Keratinocyte (primary cell): ENCODE measurements at regions not wholly inside any gene's neighbourhood (a gene's known extent, or its start where the extent isn't known, plus 50 kb on each side); places are given as distances from the start of the nearest gene placed in this dataset.

Experiments
- DNase-seq: peaks from one replicate; pipeline ENCODE4 v3.0.0-alpha.2; 2011; ENCODE audit warnings: low read depth, missing footprints, low spot score
- FAIRE-seq: peaks from 2 replicates; lab custom pipeline; 2011; peaks lifted over from hg19 to GRCh38; lab: Jason Lieb, UNC
- H2AFZ ChIP-seq: 2 replicates; pipeline ENCODE4 v1.6.0; 2012; ENCODE audit warnings: low read length, control low read depth, inconsistent platforms; ENCODE audit not compliant: control insufficient read depth
- H3K27ac ChIP-seq: 2 replicates; pipeline ENCODE4 v1.5.1; 2011; ENCODE audit warnings: low read length; ENCODE audit not compliant: control insufficient read depth, insufficient read depth
- H3K27me3 ChIP-seq: 3 replicates; pipeline ENCODE4 v1.6.0; 2011; ENCODE audit warnings: low read length; ENCODE audit not compliant: control insufficient read depth, insufficient read depth; ENCODE audit errors: extremely low read depth
- H3K36me3 ChIP-seq, 2 experiments: 2 replicates in 1 of 2; 3 replicates in 1 of 2; pipeline ENCODE4 v1.5.1; 2011; ENCODE audit warnings: low read length in 2 of 2, mild to moderate bottlenecking in 1 of 2; ENCODE audit not compliant: control insufficient read depth in 2 of 2, insufficient read depth in 2 of 2; ENCODE audit errors: extremely low read depth in 1 of 2
- H3K4me1 ChIP-seq: 3 replicates; pipeline ENCODE4 v1.5.1; 2011; ENCODE audit warnings: low read length; ENCODE audit not compliant: control insufficient read depth, insufficient read depth; ENCODE audit errors: extremely low read depth
- H3K4me2 ChIP-seq: 3 replicates; pipeline ENCODE4 v1.6.0; 2011; ENCODE audit warnings: low read depth, low read length; ENCODE audit not compliant: control insufficient read depth, insufficient read depth; ENCODE audit errors: extremely low read depth
- H3K4me3 ChIP-seq, 3 experiments: fragments of 200-600 bp in 1 of 3; sonication (generic) in 1 of 3; 2 replicates in 2 of 3; 3 replicates in 1 of 3; pipeline ENCODE4 v1.5.1; 2011 to 2016; ENCODE audit warnings: low read length in 3 of 3, mild to moderate bottlenecking in 3 of 3, control low read depth in 2 of 3, inconsistent platforms in 1 of 3, low read depth in 1 of 3, mixed read lengths in 1 of 3, mixed run types in 1 of 3, moderate library complexity in 1 of 3; ENCODE audit not compliant: control insufficient read depth in 2 of 3, insufficient read depth in 2 of 3; ENCODE audit errors: extremely low read depth in 1 of 3
- H3K79me2 ChIP-seq: 2 replicates; pipeline ENCODE4 v1.6.0; 2012; ENCODE audit warnings: low read length; ENCODE audit not compliant: control insufficient read depth, insufficient read depth
- H3K9ac ChIP-seq: 3 replicates; pipeline ENCODE4 v1.6.0; 2011; ENCODE audit warnings: low read length; ENCODE audit not compliant: control insufficient read depth, insufficient read depth; ENCODE audit errors: extremely low read depth
- H3K9me1 ChIP-seq: 3 replicates; pipeline ENCODE4 v1.6.0; 2011; ENCODE audit warnings: low read length; ENCODE audit not compliant: control insufficient read depth, insufficient read depth; ENCODE audit errors: extremely low read depth
- H3K9me3 ChIP-seq: 2 replicates; pipeline ENCODE4 v1.5.1; 2012; ENCODE audit warnings: low read depth, low read length; ENCODE audit not compliant: control insufficient read depth
- H4K20me1 ChIP-seq: 3 replicates; pipeline ENCODE4 v1.6.0; 2011; ENCODE audit warnings: low read length; ENCODE audit not compliant: control insufficient read depth, insufficient read depth; ENCODE audit errors: extremely low read depth
- EZH2 ChIP-seq: IDR thresholded peaks from one replicate; pipeline ENCODE4 v1.6.1; 2012; ENCODE audit warnings: inconsistent platforms, mild to moderate bottlenecking, low read length, moderate library complexity
- dilution Hi-C: fragments of 300-500 bp; cut with MboI; formaldehyde crosslinking; loops from one replicate; pipeline ENCODE4 v1.7.0; 2020; ENCODE audit warnings: low sequenced_read_pairs; ENCODE audit not compliant: extremely low pct_ligation_motif_present
- TF ChIP-seq, protein P1 (sequence below), 3 experiments: IDR thresholded peaks in 1 of 3; conservative IDR thresholded peaks in 1 of 3; optimal IDR thresholded peaks in 1 of 3; 2 replicates in 2 of 3; 3 replicates in 1 of 3; pipeline versions ENCODE3 to v1.5.1; 2011; ENCODE audit warnings: low read length in 3 of 3, mild to moderate bottlenecking in 3 of 3, moderate library complexity in 2 of 3, control low read depth in 1 of 3, inconsistent platforms in 1 of 3; ENCODE audit not compliant: insufficient read depth in 2 of 3; ENCODE audit errors: extremely low read depth in 1 of 3

DNA sequence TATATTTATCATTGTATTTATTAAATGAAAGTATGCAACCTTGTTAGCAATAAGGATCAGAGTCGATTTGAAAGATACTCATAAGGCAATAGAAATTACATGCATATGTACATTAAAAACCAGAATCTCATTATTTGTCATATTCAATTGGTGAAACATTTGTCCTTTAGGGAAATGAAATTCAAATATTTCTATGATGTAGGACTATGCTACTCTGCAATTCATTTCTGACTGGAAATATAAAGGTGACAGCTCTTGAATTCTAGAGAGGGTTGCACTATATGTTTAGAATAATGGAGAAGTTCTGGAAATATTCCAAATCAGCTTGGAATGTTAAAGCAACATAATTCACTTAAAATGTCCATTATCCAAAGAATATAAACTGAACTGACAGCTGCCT is 1519.8 kb downstream of the ARAP2 start:
- Histone ChIP-seq H3K27ac (no peak overlapping the region), H3K79me2 (no peaks in the 10 kb centered on the region), H4K20me1 (no peaks in the 10 kb centered on the region), H3K9me3 (no peaks in the 10 kb centered on the region), H3K9ac (no peak overlapping the region), H3K9me1 (no peaks in the 10 kb centered on the region), H3K4me3 (no peak overlapping the region), H2AFZ (no peak overlapping the region), H3K27me3 (no peaks in the 10 kb centered on the region), H3K4me2 (no peak overlapping the region), H3K4me1 (no peaks in the 10 kb centered on the region), H3K36me3 (no peaks in the 10 kb centered on the region)
- DNase-seq (no peak), FAIRE-seq (no peak)
- TF ChIP-seq, protein P1, sequence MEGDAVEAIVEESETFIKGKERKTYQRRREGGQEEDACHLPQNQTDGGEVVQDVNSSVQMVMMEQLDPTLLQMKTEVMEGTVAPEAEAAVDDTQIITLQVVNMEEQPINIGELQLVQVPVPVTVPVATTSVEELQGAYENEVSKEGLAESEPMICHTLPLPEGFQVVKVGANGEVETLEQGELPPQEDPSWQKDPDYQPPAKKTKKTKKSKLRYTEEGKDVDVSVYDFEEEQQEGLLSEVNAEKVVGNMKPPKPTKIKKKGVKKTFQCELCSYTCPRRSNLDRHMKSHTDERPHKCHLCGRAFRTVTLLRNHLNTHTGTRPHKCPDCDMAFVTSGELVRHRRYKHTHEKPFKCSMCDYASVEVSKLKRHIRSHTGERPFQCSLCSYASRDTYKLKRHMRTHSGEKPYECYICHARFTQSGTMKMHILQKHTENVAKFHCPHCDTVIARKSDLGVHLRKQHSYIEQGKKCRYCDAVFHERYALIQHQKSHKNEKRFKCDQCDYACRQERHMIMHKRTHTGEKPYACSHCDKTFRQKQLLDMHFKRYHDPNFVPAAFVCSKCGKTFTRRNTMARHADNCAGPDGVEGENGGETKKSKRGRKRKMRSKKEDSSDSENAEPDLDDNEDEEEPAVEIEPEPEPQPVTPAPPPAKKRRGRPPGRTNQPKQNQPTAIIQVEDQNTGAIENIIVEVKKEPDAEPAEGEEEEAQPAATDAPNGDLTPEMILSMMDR (optimal IDR thresholded peaks at IDR 0.05 in 1 of 3, IDR thresholded peaks at IDR 0.05 in 1 of 3, conservative IDR thresholded peaks at IDR 0.05 in 1 of 3; ENCODE audit: extremely low read depth in 1 of 3, insufficient read depth in 2 of 3, low read length in 3 of 3), result no peak
- TF ChIP-seq EZH2, result no peak
- dilution Hi-C loops, result no loop called here

DNA sequence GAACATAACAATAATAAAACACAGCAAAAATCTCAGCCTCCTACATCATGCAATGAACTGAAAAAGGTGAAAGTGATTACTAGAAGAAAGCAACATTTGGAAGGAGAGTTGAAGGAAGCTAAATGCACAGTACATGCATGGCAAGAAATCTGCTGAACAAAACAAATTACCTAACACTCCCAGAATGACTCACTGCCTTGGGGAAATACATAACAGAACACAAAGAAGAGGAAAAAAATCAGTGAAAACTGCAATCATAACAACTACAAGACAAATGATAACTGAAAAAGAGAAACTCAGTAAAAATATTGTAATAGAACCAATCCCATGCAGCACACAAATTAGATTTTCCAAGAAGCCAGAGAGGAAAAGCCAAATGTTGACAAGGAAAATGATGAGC is 1513.2 kb downstream of the ARAP2 start:
- no peak overlapping the region for H3K4me3 ChIP-seq
- FAIRE-seq, result no peak
- H3K79me2 ChIP-seq, result no peaks in the 10 kb centered on the region
- H3K9me3 ChIP-seq, result no peaks in the 10 kb centered on the region
- no peaks in the 10 kb centered on the region for H4K20me1 ChIP-seq
- H3K27me3 ChIP-seq, result no peaks in the 10 kb centered on the region
- H3K9me1 ChIP-seq, result no peaks in the 10 kb centered on the region
- H3K36me3 ChIP-seq, result no peaks in the 10 kb centered on the region
- no peak overlapping the region for H3K9ac ChIP-seq
- TF ChIP-seq EZH2, result no peak
- TF ChIP-seq, protein P1 (optimal IDR thresholded peaks at IDR 0.05 in 1 of 3, IDR thresholded peaks at IDR 0.05 in 1 of 3, conservative IDR thresholded peaks at IDR 0.05 in 1 of 3; ENCODE audit: extremely low read depth in 1 of 3, insufficient read depth in 2 of 3, low read length in 3 of 3), result no peak
- H3K4me1 ChIP-seq, result no peaks in the 10 kb centered on the region
- H3K4me2 ChIP-seq, result no peak overlapping the region
- no peak overlapping the region for H2AFZ ChIP-seq
- H3K27ac ChIP-seq, result no peak overlapping the region
- DNase-seq, result no peak
- dilution Hi-C loops, result no loop called here
